ENCODE measurements at regions not wholly inside any gene's neighbourhood (a gene's known extent, or its start where the extent isn't known, plus 50 kb on each side); places are given as distances from the start of the nearest gene placed in this dataset.

DNA sequence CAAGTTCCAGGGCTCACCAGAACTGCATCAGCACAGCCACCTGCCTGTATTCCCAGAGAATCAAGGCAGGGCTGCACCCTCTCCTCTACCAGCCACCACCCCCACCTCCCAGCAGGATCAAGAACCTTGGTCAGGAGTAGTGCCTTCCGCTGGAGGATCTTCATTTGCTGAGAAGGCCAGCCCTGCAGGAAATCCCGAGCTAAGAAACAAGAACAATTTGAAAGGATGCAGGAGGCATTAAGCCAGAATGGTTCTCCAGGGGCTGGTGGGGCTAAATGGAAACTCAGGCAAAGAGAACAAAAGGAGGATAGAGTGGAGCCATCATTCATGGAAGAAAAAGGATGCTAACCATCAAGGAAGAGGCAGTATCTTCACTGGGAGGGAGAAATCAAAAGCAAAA lies 147.3 kb upstream of the SLC14A2 start:
- no peak for TF ChIP-seq EZH2 (IDR thresholded peaks at IDR 0.05)
- TF ChIP-seq, protein P1, sequence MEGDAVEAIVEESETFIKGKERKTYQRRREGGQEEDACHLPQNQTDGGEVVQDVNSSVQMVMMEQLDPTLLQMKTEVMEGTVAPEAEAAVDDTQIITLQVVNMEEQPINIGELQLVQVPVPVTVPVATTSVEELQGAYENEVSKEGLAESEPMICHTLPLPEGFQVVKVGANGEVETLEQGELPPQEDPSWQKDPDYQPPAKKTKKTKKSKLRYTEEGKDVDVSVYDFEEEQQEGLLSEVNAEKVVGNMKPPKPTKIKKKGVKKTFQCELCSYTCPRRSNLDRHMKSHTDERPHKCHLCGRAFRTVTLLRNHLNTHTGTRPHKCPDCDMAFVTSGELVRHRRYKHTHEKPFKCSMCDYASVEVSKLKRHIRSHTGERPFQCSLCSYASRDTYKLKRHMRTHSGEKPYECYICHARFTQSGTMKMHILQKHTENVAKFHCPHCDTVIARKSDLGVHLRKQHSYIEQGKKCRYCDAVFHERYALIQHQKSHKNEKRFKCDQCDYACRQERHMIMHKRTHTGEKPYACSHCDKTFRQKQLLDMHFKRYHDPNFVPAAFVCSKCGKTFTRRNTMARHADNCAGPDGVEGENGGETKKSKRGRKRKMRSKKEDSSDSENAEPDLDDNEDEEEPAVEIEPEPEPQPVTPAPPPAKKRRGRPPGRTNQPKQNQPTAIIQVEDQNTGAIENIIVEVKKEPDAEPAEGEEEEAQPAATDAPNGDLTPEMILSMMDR (IDR thresholded peaks at IDR 0.05) = no peak
